K562 (cell line): ENCODE measurements at regions not wholly inside any gene's neighbourhood (a gene's known extent, or its start where the extent isn't known, plus 50 kb on each side); places are given as distances from the start of the nearest gene placed in this dataset.

Experiments
- BCLAF1 ChIP-seq, 2 experiments: fragments of 450-650 bp in 1 of 2; IDR thresholded peaks; 2 replicates each; pipeline ENCODE4 v1.6.1; 2011 to 2017; ENCODE audit warnings: low read depth in 2 of 2, antibody characterized with exemption in 1 of 2, borderline replicate concordance in 1 of 2, low read length in 1 of 2, mild to moderate bottlenecking in 1 of 2, mixed read lengths in 1 of 2; ENCODE audit not compliant: control insufficient read depth in 1 of 2
- CTCF ChIP-seq, 3 experiments: IDR thresholded peaks in 2 of 3; conservative IDR thresholded peaks in 1 of 3; 2 replicates each; pipeline ENCODE4 v1.5.1; 2011 to 2012; ENCODE audit warnings: low read length in 3 of 3, mild to moderate bottlenecking in 3 of 3, control low read depth in 2 of 3, improper control_type of control experiment in 1 of 3, inconsistent platforms in 1 of 3, low read depth in 1 of 3, mixed read lengths in 1 of 3, moderate library complexity in 1 of 3; ENCODE audit not compliant: insufficient read depth in 2 of 3
- FOXM1 ChIP-seq, 2 experiments: fragments of 450-650 bp in 1 of 2; sonication (generic) in 1 of 2; formaldehyde crosslinking in 1 of 2; IDR thresholded peaks; 2 replicates each; pipeline versions ENCODE4 v1.6.1 to v1.9.0; 2017 to 2022; ENCODE audit warnings: low read depth in 2 of 2, mild to moderate bottlenecking in 2 of 2, missing genetic modification reagents in 1 of 2, moderate library complexity in 1 of 2
- IRF1 ChIP-seq: sonication (generic); formaldehyde crosslinking; IDR thresholded peaks from 2 replicates; pipeline ENCODE4 v1.8.0; 2022; ENCODE audit warnings: missing genetic modification reagents, mild to moderate bottlenecking, borderline replicate concordance
- NFIC ChIP-seq: fragments of 450-650 bp; IDR thresholded peaks from 2 replicates; pipeline ENCODE4 v1.6.1; 2017; ENCODE audit warnings: mild to moderate bottlenecking, inconsistent platforms
- NR2C2 ChIP-seq, 2 experiments: fragments of 200-800 bp in 1 of 2; sonication (Bioruptor generic) in 1 of 2; sonication (generic) in 1 of 2; formaldehyde crosslinking in 1 of 2; IDR thresholded peaks; 2 replicates each; pipeline versions ENCODE4 v1.6.1 to v1.8.0; 2016 to 2022; ENCODE audit warnings: mild to moderate bottlenecking in 1 of 2, missing compliant biosample characterization in 1 of 2, missing genetic modification characterization in 1 of 2, missing genetic modification reagents in 1 of 2
- SIN3B ChIP-seq: fragments of 450-650 bp; IDR thresholded peaks from 2 replicates; pipeline ENCODE4 v1.6.1; 2017; ENCODE audit warnings: low read depth, mild to moderate bottlenecking, moderate library complexity
- SRSF1 ChIP-seq: fragments of 200-400 bp; formaldehyde crosslinking; IDR thresholded peaks from 2 replicates; pipeline ENCODE4 v1.6.1; 2017; ENCODE audit warnings: mild to moderate bottlenecking, low read depth, low read length, moderate library complexity
- TOE1 ChIP-seq, 2 experiments: fragments of 450-650 bp in 1 of 2; sonication (generic) in 1 of 2; formaldehyde crosslinking in 1 of 2; IDR thresholded peaks; 2 replicates each; pipeline versions ENCODE4 v1.7.1 to v1.8.0; 2016 to 2022; ENCODE audit warnings: borderline replicate concordance in 2 of 2, mild to moderate bottlenecking in 2 of 2, antibody characterized with exemption in 1 of 2, inconsistent platforms in 1 of 2, low read depth in 1 of 2, missing genetic modification reagents in 1 of 2, moderate library complexity in 1 of 2
- TF ChIP-seq, protein P1 (sequence below): sonication (generic); formaldehyde crosslinking; IDR thresholded peaks from 2 replicates; pipeline ENCODE4 v1.8.1; 2022; ENCODE audit warnings: missing genetic modification reagents
- TF ChIP-seq, protein P2 (sequence below): fragments of 450-650 bp; formaldehyde crosslinking; IDR thresholded peaks from 2 replicates; pipeline ENCODE4 v1.4.0; 2020; ENCODE audit warnings: mild to moderate bottlenecking, mixed read lengths

GRCh38 chr18:39969803-39970494 is 1985.1 kb upstream of the PIK3C3 start:
- no peak for TF ChIP-seq CTCF (IDR thresholded peaks at IDR 0.05 in 2 of 3, conservative IDR thresholded peaks at IDR 0.05 in 1 of 3; ENCODE audit: insufficient read depth in 2 of 3, low read depth in 1 of 3, low read length in 3 of 3)
- TF ChIP-seq NFIC: no peak
- TF ChIP-seq IRF1 (CRISPR knock-in tag): no peak
- no peak for TF ChIP-seq TOE1 (IDR thresholded peaks at IDR 0.05; ENCODE audit: borderline replicate concordance)
- TF ChIP-seq TOE1 (CRISPR knock-in tag; IDR thresholded peaks at IDR 0.05; ENCODE audit: borderline replicate concordance, low read depth): no peak
- no peak for TF ChIP-seq FOXM1 (IDR thresholded peaks at IDR 0.05; ENCODE audit: low read depth)
- no peak for TF ChIP-seq FOXM1 (CRISPR knock-in tag; IDR thresholded peaks at IDR 0.05; ENCODE audit: low read depth)
- TF ChIP-seq NR2C2 (CRISPR knock-in tag; IDR thresholded peaks at IDR 0.05): no peak
- TF ChIP-seq NR2C2 (tag; IDR thresholded peaks at IDR 0.05): no peak
- TF ChIP-seq, protein P1, sequence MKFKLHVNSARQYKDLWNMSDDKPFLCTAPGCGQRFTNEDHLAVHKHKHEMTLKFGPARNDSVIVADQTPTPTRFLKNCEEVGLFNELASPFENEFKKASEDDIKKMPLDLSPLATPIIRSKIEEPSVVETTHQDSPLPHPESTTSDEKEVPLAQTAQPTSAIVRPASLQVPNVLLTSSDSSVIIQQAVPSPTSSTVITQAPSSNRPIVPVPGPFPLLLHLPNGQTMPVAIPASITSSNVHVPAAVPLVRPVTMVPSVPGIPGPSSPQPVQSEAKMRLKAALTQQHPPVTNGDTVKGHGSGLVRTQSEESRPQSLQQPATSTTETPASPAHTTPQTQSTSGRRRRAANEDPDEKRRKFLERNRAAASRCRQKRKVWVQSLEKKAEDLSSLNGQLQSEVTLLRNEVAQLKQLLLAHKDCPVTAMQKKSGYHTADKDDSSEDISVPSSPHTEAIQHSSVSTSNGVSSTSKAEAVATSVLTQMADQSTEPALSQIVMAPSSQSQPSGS (CRISPR knock-in tag): no peak
- no peak for TF ChIP-seq BCLAF1 (IDR thresholded peaks at IDR 0.05; ENCODE audit: borderline replicate concordance in 1 of 2, control insufficient read depth in 1 of 2, low read depth in 2 of 2, low read length in 1 of 2)
- TF ChIP-seq, protein P2, sequence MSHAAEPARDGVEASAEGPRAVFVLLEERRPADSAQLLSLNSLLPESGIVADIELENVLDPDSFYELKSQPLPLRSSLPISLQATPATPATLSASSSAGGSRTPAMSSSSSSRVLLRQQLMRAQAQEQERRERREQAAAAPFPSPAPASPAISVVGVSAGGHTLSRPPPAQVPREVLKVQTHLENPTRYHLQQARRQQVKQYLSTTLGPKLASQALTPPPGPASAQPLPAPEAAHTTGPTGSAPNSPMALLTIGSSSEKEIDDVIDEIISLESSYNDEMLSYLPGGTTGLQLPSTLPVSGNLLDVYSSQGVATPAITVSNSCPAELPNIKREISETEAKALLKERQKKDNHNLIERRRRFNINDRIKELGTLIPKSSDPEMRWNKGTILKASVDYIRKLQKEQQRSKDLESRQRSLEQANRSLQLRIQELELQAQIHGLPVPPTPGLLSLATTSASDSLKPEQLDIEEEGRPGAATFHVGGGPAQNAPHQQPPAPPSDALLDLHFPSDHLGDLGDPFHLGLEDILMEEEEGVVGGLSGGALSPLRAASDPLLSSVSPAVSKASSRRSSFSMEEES (CRISPR knock-in tag): no peak
- no peak for TF ChIP-seq SIN3B
- TF ChIP-seq SRSF1: no peak
